GM19023 (cell line): ENCODE measurements at regions not wholly inside any gene's neighbourhood (a gene's known extent, or its start where the extent isn't known, plus 50 kb on each side); places are given as distances from the start of the nearest gene placed in this dataset.
"Not testable (repeated sequence)": the region's sequence is repeated elsewhere in the genome, so short reads cannot be mapped to it uniquely, and the experiment has no call there.

Experiments
- ATAC-seq: cut with Tn5 transposase; IDR thresholded peaks from one replicate; pipeline ENCODE4 v1.9.1; 2021; ENCODE audit warnings: mild to moderate bottlenecking, moderate library complexity; ENCODE audit not compliant: unreplicated experiment

- ATAC-seq = no peak
Observed at GRCh38 chr10:113486531-113486930, 66.3 kb upstream of the HABP2 start.

DNA sequence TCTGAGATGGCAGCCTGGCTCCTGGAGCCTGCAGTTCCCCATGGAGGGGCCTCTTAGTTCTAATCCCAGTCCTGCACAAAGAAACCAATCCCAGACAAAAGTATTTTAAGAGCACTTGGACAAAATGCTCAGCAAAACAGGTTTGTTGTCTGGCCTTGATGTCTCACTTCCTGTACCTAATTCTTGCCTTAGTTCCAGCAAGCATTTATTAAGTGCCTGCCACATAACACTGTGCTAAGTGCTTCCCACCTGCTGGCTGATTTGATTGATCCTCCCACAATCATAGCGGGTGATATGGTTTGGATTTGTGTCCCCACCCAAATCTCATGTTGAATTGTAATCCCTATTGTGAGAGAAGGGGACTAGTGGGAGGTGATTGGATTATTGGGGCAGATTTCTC lies 65.7 kb upstream of the HABP2 start:
- ATAC-seq = no peak

- no peak for ATAC-seq
Observed at GRCh38 chr10:113488186-113488585, 64.7 kb upstream of the HABP2 start.

DNA sequence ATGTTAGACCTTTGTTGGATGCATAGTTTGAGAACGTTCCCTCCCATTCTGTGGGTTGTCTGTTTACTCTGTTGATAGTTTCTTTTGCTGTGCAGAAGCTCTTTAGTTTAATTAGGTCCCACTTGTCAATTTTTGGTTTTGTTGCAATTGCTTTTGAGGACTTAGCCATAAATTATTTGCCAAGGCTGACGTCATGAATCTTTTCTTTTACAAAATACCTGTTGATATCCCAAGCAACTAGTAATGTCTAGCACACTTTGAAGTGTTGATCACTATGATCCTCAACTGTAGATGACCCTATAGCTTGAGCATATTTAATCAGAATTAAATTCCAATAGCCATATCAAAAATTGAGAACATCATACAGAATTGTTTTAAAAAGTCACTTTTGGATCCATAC lies 63.3 kb upstream of the HABP2 start:
- ATAC-seq = not testable (repeated sequence)

DNA sequence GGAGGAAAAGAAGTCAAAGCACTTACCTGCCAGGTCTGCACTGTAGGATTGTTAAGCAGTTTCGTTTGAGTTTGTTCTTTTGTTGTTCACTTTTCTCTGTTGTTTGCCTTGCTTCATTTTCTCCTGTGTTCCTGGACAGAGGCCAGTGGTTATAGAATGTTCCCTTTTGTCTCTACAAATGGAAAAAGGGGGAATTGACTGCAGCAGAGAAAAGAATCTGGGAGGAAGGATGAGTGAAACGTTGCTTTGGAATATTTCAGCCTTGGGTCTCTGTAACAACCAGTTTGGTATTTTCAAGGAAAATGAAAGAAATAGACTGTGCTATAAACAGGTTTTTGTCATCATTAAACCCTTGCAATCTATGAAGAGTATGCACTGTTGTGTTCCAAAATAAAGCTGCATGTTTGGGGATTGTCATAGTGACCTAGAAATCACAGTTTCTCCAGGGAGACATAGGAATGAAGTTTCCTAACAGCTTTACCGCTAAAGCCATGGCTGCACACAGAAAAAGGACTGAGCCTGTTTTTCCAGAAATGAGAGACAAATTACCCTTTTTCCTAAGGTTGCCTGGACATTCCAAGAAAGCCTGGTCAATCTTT lies 60.8 kb upstream of the HABP2 start:
- ATAC-seq = no peak

DNA sequence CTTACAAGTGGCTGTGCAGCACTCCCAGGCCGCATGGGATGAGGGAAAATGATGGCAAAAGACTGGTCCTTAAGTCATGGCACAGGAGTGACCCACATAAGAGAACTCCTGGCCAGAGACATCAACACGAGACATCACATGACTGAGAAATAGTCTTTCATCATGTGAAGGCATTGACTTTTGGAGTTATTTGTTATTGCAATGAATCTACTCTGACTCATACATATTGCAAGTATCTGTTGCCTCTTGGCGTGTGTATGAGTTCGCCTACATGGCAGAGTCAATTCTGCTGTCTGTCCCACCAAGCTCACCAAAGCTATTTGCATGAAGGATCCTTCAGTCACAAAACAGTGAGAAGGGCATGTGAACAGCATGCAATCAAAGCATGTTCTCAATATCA lies 59.7 kb upstream of the HABP2 start:
- ATAC-seq = no peak

DNA sequence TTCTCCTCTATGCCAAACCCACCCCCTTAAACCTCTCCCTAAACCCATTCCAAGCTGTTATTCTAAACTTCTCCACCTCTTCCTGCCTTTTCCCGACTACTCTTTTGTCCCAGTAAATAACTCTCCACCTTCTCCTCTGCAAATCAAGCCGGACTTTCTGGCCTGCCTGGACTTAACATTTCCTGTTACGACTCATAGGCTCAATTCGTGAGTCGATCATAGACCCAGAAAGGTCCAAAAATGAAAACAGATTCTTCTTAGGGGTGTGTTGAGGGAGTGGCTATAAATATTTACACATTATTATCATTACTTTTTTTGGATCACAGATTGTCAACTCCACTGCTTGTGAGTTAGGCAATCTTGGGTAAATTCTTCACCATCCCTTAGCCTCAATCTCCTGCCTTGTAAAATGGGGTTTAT lies 59.0 kb upstream of the HABP2 start:
- no peak for ATAC-seq

- no peak for ATAC-seq
Observed at GRCh38 chr10:113494761-113495160, 58.1 kb upstream of the HABP2 start.

GRCh38 chr10:113495553-113495952 lies 57.3 kb upstream of the HABP2 start:
- ATAC-seq = no peak

DNA sequence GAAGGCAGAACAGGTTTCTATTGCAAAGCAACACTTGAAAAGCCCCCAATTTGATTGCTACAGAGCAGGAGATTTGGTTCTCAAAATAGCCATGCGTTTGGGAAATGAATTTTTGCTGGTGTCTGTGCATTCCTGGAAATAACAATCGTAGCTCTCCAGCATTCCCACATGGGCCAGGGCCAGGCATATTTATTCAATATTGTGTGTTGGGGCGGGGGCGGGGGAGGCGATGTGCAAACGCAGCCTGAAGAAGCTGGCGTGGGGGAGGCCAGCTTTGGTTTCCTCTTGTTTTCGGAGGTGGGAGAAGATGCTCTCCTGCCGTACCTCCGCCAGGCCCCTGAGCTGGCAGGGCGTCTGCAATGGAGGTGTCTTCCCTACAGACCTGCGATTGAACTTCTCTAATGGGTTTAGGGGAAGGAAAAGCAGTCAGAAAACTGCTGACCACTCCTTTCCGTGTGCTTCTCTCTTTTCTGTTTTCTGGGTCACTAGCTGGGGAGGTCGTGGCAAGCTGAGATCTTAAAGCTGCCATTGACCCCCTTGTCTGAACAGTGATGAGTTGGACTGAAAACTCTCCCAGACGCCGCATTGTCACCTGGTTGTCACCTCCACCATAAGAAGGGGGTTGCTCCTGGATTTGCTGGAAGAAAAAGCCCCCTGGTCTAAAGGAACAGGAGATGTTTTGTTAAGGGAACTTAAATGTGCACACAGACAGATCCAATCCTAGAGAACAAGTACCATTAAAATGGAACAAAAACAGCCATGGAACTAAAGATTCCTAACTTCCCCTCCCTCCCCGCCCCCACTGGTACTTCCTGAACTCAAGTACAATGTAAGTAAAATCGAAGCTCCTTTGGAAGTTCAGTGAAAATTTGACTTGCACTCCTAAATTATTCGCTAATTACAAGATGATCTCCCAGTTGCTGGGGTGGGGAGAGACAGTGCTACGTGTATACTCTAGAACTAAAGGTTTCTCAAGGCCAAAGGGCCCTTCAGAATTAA lies 56.4 kb upstream of the HABP2 start:
- ATAC-seq = no peak

DNA sequence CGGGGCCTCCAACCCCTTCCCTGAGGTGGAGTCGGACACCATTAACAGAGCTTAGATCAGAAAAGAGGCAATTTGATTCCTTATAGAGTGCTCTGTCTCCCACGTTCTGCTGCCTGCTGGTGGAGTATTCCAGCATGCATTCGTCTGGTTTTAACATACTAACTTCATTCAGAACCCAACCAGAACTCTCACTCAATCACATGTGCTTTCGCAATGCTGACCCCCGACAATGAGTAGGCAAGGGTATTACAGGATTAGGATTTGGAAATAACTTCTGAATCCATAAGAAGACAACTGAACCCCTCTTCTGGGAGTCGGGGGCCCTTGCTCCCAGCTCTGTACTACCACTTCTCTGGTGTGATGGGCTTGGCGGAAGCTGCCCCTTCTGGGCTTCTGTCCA lies 55.7 kb upstream of the HABP2 start:
- no peak for ATAC-seq

- no peak for ATAC-seq
Observed at GRCh38 chr10:113498997-113499396, 53.9 kb upstream of the HABP2 start.

DNA sequence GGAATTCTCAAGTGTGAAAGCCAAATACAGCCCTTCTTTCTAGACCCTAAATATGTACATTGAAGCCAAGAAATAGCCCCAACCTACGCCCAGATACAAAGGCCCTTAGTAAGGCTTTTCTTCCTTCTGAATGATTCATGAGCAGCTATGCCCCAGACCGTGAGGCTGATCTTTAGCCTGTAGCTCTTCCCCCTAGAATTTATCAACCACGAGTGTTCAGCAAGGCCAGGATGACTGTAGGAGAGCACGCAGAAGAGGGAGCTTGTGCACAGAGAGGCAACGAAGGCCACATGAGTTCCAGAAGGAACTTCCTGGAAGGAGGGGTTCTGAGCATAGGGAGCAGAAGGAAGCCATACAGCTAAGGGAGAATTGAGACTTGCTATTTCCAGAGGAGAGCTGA lies 53.0 kb upstream of the HABP2 start:
- ATAC-seq = no peak

DNA sequence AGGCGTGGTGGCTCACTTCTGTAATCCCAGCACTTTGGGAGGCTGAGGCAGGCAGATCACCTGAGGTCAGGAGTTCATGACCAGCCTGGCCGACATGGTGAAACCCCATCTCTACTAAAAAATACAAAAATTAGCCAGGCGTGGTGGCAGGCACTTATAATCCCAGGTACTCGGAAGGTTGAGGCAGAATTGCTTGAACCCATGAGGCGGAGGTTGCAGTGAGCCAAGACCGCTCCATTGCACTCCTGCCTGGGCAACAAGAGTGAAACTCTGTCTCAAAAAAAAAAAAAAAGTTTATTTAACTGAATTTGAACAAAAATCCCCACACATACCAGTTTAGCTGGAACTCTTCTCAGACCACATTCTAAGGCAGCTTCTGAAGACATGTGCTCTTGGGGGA lies 51.8 kb upstream of the HABP2 start:
- ATAC-seq = not testable (repeated sequence)
